PC-9 (cell line): ENCODE measurements at regions not wholly inside any gene's neighbourhood (a gene's known extent, or its start where the extent isn't known, plus 50 kb on each side); places are given as distances from the start of the nearest gene placed in this dataset.

Experiments
- BruUV-seq: library from RNA; stranded (reverse); fragments of 400-500 nt; replicated peaks from 2 replicates; lab custom pipeline; 2021; lab: Mats Ljungman, UMichigan
- CTCF ChIA-PET: fragments of 300-600 bp; sonication (Branson Sonifier 250); formaldehyde crosslinking; loops from one replicate; lab custom pipeline; 2022; ENCODE audit warnings: antibody characterized with exemption; lab: Charles Lee
- POLR2A ChIA-PET: fragments of 300-600 bp; sonication (Branson Sonifier 250); formaldehyde crosslinking; loops from one replicate; lab custom pipeline; 2022; ENCODE audit warnings: antibody characterized with exemption; ENCODE audit not compliant: unreplicated experiment; lab: Charles Lee
- DNase-seq, 2 experiments: peaks; one replicate each; pipeline versions ENCODE4 v3.0.0 to v3.0.0-alpha.2; 2015 to 2022; ENCODE audit warnings: mixed read lengths in 1 of 2
- H2AFZ ChIP-seq: fragments of 200-600 bp; sonication (generic); 2 replicates; pipeline ENCODE4 v1.8.1; 2017; ENCODE audit warnings: antibody characterized with exemption
- H3F3A ChIP-seq: fragments of 200-600 bp; sonication (generic); 2 replicates; pipeline ENCODE4 v1.8.1; 2017; ENCODE audit warnings: antibody characterized with exemption, mild to moderate bottlenecking, low read depth; ENCODE audit not compliant: insufficient read depth
- H3K27ac ChIP-seq: fragments of 200-600 bp; sonication (generic); 2 replicates; pipeline ENCODE4 v1.6.1; 2016; ENCODE audit warnings: mixed run types
- H3K27me3 ChIP-seq: fragments of 200-600 bp; sonication (generic); 2 replicates; pipeline ENCODE4 v1.6.1; 2016; ENCODE audit warnings: low read depth, mixed run types; ENCODE audit not compliant: insufficient read depth
- H3K36me3 ChIP-seq: fragments of 200-600 bp; sonication (generic); 2 replicates; pipeline ENCODE4 v1.6.1; 2016; ENCODE audit warnings: low read depth, mixed run types
- H3K4me1 ChIP-seq: fragments of 200-600 bp; sonication (generic); replicated peaks from 2 replicates; pipeline ENCODE4 v1.6.1; 2016; ENCODE audit warnings: mixed run types; ENCODE audit not compliant: insufficient read depth
- H3K4me2 ChIP-seq: fragments of 200-600 bp; sonication (generic); 2 replicates; pipeline ENCODE4 v1.6.1; 2017; ENCODE audit warnings: mixed run types
- H3K4me3 ChIP-seq: fragments of 200-600 bp; sonication (generic); 2 replicates; pipeline ENCODE4 v1.6.1; 2016; ENCODE audit warnings: mixed run types
- H3K79me2 ChIP-seq: fragments of 200-600 bp; sonication (generic); 2 replicates; pipeline ENCODE4 v1.6.1; 2017; ENCODE audit warnings: low read depth, mixed run types
- H3K9me2 ChIP-seq: fragments of 200-600 bp; sonication (generic); 2 replicates; pipeline ENCODE4 v1.8.1; 2017; ENCODE audit warnings: mild to moderate bottlenecking; ENCODE audit not compliant: insufficient read depth
- H3K9me3 ChIP-seq: fragments of 200-600 bp; sonication (generic); 2 replicates; pipeline ENCODE4 v1.8.1; 2016; ENCODE audit warnings: low read depth; ENCODE audit not compliant: insufficient read depth
- H4K20me1 ChIP-seq: fragments of 200-600 bp; sonication (generic); 2 replicates; pipeline ENCODE4 v1.8.1; 2017; ENCODE audit not compliant: insufficient read depth
- EZH2 ChIP-seq: fragments of 200-600 bp; sonication (generic); IDR thresholded peaks from 2 replicates; pipeline ENCODE4 v1.8.0; 2017; ENCODE audit warnings: antibody characterized with exemption, low read depth
- intact Hi-C: fragments of 100-400 bp; cut with micrococcal nuclease; formaldehyde crosslinking; loops from one replicate; pipeline ENCODE4 v1.10.0; 2022; ENCODE audit not compliant: unreplicated experiment
- TF ChIP-seq, protein P1 (sequence below): fragments of 200-600 bp; sonication (generic); conservative IDR thresholded peaks from 2 replicates; pipeline ENCODE4 v1.6.1; 2017; ENCODE audit warnings: mixed run types, antibody characterized with exemption, mild to moderate bottlenecking, moderate library complexity

DNA sequence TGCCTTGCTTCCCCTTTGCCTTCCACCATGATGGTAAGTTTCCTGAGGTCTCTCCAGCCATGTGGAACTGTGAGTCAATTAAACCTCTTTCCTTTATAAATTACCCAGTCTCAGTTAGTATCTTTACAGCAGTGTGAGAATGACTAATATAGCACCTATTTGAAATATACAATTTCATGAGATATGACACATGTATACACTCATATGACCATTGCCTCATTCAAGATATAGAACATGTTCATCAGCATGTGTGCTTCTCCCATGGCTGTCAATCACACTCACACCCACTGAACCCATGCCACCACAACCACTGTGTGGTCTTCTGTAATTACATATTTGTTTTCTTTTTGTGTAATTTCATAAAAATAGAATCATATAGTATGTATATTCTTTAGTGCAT lies 599.5 kb upstream of the EPHA6 start:
- peaks cover 1% of the 10 kb centered on the region; the same call in 1 of the 2 replicates for H3K4me1 ChIP-seq
- ChIA-PET CTCF (no interaction called here), POLR2A (no interaction called here)
- TF ChIP-seq, protein P1, sequence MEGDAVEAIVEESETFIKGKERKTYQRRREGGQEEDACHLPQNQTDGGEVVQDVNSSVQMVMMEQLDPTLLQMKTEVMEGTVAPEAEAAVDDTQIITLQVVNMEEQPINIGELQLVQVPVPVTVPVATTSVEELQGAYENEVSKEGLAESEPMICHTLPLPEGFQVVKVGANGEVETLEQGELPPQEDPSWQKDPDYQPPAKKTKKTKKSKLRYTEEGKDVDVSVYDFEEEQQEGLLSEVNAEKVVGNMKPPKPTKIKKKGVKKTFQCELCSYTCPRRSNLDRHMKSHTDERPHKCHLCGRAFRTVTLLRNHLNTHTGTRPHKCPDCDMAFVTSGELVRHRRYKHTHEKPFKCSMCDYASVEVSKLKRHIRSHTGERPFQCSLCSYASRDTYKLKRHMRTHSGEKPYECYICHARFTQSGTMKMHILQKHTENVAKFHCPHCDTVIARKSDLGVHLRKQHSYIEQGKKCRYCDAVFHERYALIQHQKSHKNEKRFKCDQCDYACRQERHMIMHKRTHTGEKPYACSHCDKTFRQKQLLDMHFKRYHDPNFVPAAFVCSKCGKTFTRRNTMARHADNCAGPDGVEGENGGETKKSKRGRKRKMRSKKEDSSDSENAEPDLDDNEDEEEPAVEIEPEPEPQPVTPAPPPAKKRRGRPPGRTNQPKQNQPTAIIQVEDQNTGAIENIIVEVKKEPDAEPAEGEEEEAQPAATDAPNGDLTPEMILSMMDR = no peak
- TF ChIP-seq EZH2 = no peak
- H3K27me3 ChIP-seq = no peaks in the 10 kb centered on the region
- no peaks in the 10 kb centered on the region for H4K20me1 ChIP-seq
- no peaks in the 10 kb centered on the region for H3F3A ChIP-seq
- no peaks in the 10 kb centered on the region for H3K36me3 ChIP-seq
- intact Hi-C loops = no loop called here
- H3K4me2 ChIP-seq = no peak overlapping the region
- BruUV-seq = no TSS peak
- H3K4me3 ChIP-seq = no peak overlapping the region
- H3K9me3 ChIP-seq = 0 out of 2 replicates have a peak, but pooled peaks cover 3% of the 10 kb centered on the region
- H3K9me2 ChIP-seq = no peaks in the 10 kb centered on the region
- DNase-seq = no peak
- no peak overlapping the region for H2AFZ ChIP-seq
- H3K27ac ChIP-seq = no peak overlapping the region
- H3K79me2 ChIP-seq = no peaks in the 10 kb centered on the region

DNA sequence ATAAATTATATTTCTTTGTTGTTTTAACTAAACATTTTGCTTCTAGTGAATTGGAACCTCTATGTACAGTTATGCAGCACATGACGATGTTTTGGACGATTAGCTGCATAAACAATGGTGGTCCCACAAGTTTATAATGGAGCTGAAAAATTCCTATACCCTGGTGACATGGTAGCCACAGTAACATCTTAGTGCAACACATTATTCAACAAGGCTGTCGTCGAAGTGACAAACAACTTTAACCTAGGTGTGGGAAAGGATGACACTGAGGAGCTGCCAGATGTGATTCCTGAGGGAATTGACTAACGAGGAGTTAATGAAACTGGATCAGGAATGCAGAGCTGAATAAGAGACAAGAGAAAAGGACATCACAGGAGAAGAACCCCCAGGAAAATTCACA lies 588.9 kb upstream of the EPHA6 start:
- H3K27me3 ChIP-seq = no peaks in the 10 kb centered on the region
- H3K4me1 ChIP-seq = no peaks in the 10 kb centered on the region
- no TSS peak for BruUV-seq
- H3K4me2 ChIP-seq = no peak overlapping the region
- no peak overlapping the region for H3K27ac ChIP-seq
- H4K20me1 ChIP-seq = no peaks in the 10 kb centered on the region
- no peaks in the 10 kb centered on the region for H3F3A ChIP-seq
- H3K79me2 ChIP-seq = no peaks in the 10 kb centered on the region
- H2AFZ ChIP-seq = no peak overlapping the region
- intact Hi-C loops = no loop called here
- no peaks in the 10 kb centered on the region for H3K36me3 ChIP-seq
- H3K9me2 ChIP-seq = 0 out of 2 replicates have a peak, but pooled peaks cover 4% of the 10 kb centered on the region
- CTCF ChIA-PET = no interaction called here
- POLR2A ChIA-PET = no interaction called here
- no peak overlapping the region for H3K4me3 ChIP-seq
- no peaks in the 10 kb centered on the region; the same call in 1 of the 2 replicates for H3K9me3 ChIP-seq
- no peak for TF ChIP-seq EZH2
- TF ChIP-seq, protein P1 = no peak
- no peak for DNase-seq

DNA sequence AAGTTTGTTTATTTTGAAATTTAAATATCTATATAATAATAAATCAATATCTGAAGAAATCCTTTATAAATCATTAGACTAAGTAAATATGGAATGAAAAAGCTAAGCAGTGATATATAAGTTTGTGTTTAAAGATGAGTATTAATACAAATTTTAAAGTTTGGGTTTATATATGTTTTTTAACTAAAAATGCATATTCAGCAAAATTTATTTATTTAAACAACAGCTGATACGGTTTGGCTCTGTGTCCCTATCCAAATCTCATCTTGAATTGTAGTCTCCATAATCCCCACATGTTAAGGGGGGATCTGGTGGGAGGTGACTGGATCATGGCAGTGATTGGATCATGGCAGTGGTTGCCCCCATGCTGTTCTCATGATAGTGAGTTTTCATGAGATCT lies 580.7 kb upstream of the EPHA6 start:
- BruUV-seq = no TSS peak
- no peaks in the 10 kb centered on the region; the same call in 1 of the 2 replicates for H3K9me3 ChIP-seq
- H3K9me2 ChIP-seq = no peaks in the 10 kb centered on the region
- intact Hi-C loops = no loop called here
- no peaks in the 10 kb centered on the region for H3K4me1 ChIP-seq
- DNase-seq = no peak
- ChIA-PET POLR2A (no interaction called here), CTCF (no interaction called here)
- TF ChIP-seq, protein P1 = no peak
- TF ChIP-seq EZH2 = no peak
- no peak overlapping the region for H3K4me3 ChIP-seq
- H4K20me1 ChIP-seq = no peaks in the 10 kb centered on the region
- H3K27ac ChIP-seq = no peak overlapping the region
- no peak overlapping the region for H3K4me2 ChIP-seq
- H3K79me2 ChIP-seq = no peaks in the 10 kb centered on the region
- H3K27me3 ChIP-seq = no peaks in the 10 kb centered on the region
- no peak overlapping the region for H2AFZ ChIP-seq
- H3F3A ChIP-seq = no peaks in the 10 kb centered on the region
- no peaks in the 10 kb centered on the region for H3K36me3 ChIP-seq
